ENCODE measurements at regions not wholly inside any gene's neighbourhood (a gene's known extent, or its start where the extent isn't known, plus 50 kb on each side); places are given as distances from the start of the nearest gene placed in this dataset.
"Not testable (repeated sequence)": the region's sequence is repeated elsewhere in the genome, so short reads cannot be mapped to it uniquely, and the experiment has no call there.

GRCh38 chr20:29687438-29687837 is 1570.0 kb upstream of the DEFB115 start:
- DNase-seq (ENCODE audit: low read depth in 2 of 2), result no peak

GRCh38 chr20:29689411-29690225 is 1567.8 kb upstream of the DEFB115 start:
- peak in 1 of 2 donors; percentile 26 for DNase-seq (ENCODE audit: low read depth in 2 of 2)

GRCh38 chr20:29690274-29690673 is 1567.2 kb upstream of the DEFB115 start:
- no peak for DNase-seq (ENCODE audit: low read depth in 2 of 2)

GRCh38 chr20:29740601-29740950 is 1516.9 kb upstream of the DEFB115 start:
- DNase-seq (ENCODE audit: low read depth in 2 of 2), result no peak

- DNase-seq (ENCODE audit: low read depth in 2 of 2), result no peak
Observed at GRCh38 chr20:29740951-29741593, 1516.4 kb upstream of the DEFB115 start.

- no peak for DNase-seq (ENCODE audit: low read depth in 2 of 2)
Observed at GRCh38 chr20:29741594-29741893, 1515.9 kb upstream of the DEFB115 start.

GRCh38 chr20:29741894-29742698 is 1515.4 kb upstream of the DEFB115 start:
- DNase-seq (ENCODE audit: low read depth in 2 of 2), result no peak

- DNase-seq (ENCODE audit: low read depth in 2 of 2), result no peak
Observed at GRCh38 chr20:29742699-29743100, 1514.8 kb upstream of the DEFB115 start.

GRCh38 chr20:29743101-29743931 is 1514.1 kb upstream of the DEFB115 start:
- no peak for DNase-seq (ENCODE audit: low read depth in 2 of 2)

- DNase-seq (ENCODE audit: low read depth in 2 of 2), result no peak
Observed at GRCh38 chr20:29744071-29744470, 1513.4 kb upstream of the DEFB115 start.

GRCh38 chr20:29745534-29746245 is 1511.8 kb upstream of the DEFB115 start:
- DNase-seq (ENCODE audit: low read depth in 2 of 2), result not testable (repeated sequence)

GRCh38 chr20:29750268-29750899 is 1507.1 kb upstream of the DEFB115 start:
- no peak for DNase-seq (ENCODE audit: low read depth in 2 of 2)

GRCh38 chr20:29752644-29753425 is 1504.6 kb upstream of the DEFB115 start:
- peak in 1 of 2 donors; percentile 17 for DNase-seq (ENCODE audit: low read depth in 2 of 2)

GRCh38 chr20:29753426-29753746 is 1504.1 kb upstream of the DEFB115 start:
- DNase-seq (ENCODE audit: low read depth in 2 of 2), result not testable (repeated sequence)

GRCh38 chr20:29753879-29754278 is 1503.6 kb upstream of the DEFB115 start:
- DNase-seq (ENCODE audit: low read depth in 2 of 2), result not testable (repeated sequence)

GRCh38 chr20:29755854-29756498 is 1501.5 kb upstream of the DEFB115 start:
- DNase-seq (ENCODE audit: low read depth in 2 of 2), result not testable (repeated sequence)

GRCh38 chr20:29756664-29757063 is 1500.8 kb upstream of the DEFB115 start:
- DNase-seq (ENCODE audit: low read depth in 2 of 2), result no peak

GRCh38 chr20:29761621-29762385 is 1495.7 kb upstream of the DEFB115 start:
- not testable (repeated sequence) for DNase-seq (ENCODE audit: low read depth in 2 of 2)

GRCh38 chr20:29762620-29763019 is 1494.8 kb upstream of the DEFB115 start:
- no peak for DNase-seq (ENCODE audit: low read depth in 2 of 2)
